ENCODE measurements at regions not wholly inside any gene's neighbourhood (a gene's known extent, or its start where the extent isn't known, plus 50 kb on each side); places are given as distances from the start of the nearest gene placed in this dataset.

GRCh38 chr11:97973352-97973857, 1047.3 kb upstream of the CNTN5 start:
- Mint-ChIP-seq H3K9me3 (peaks cover 0 to 6% of the 10 kb centered on the region in 2 donors), H3K4me3 (no peak overlapping the region)

GRCh38 chr11:97974798-97975498, 1045.8 kb upstream of the CNTN5 start:
- Mint-ChIP-seq H3K4me1 (no peaks in the 10 kb centered on the region), H3K9me3 (peaks cover 0 to 6% of the 10 kb centered on the region in 2 donors), H3K27me3 (no peaks in the 10 kb centered on the region), H3K27ac (no peak overlapping the region), H3K4me3 (no peak overlapping the region), H3K36me3 (no peaks in the 10 kb centered on the region)
- ATAC-seq (replicated peaks): no peak
- no peak for DNase-seq

More at GRCh38 chr11:97973352-97973857, 1047.3 kb upstream of the CNTN5 start:
- Mint-ChIP-seq H3K36me3 (no peaks in the 10 kb centered on the region), H3K4me1 (no peaks in the 10 kb centered on the region), H3K27ac (no peak overlapping the region), H3K27me3 (no peaks in the 10 kb centered on the region)
- ATAC-seq (replicated peaks): no peak
- DNase-seq: no peak

DNA sequence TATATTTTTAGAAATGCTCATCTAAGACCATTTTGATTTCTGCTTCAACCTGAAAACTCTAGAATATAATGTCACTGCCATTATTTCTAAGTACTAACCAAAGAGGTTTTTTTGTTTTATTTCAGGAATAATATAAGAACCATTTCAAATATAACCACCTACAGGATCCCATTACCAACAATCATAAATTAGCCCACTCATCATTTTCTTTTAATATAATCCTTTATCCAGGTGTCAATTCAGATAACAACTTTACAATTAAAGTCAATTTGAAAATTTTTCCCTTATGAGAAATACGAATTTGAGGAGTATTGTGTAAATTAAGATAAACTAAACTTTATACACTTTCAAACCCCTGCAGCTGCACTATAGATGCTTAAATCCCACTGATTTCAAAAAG, 1043.0 kb upstream of the CNTN5 start:
- Mint-ChIP-seq H3K27ac (no peak overlapping the region), H3K27me3 (no peaks in the 10 kb centered on the region), H3K4me3 (no peak overlapping the region), H3K9me3 (peaks cover 0 to 5% of the 10 kb centered on the region in 2 donors), H3K36me3 (no peaks in the 10 kb centered on the region), H3K4me1 (no peaks in the 10 kb centered on the region)
- no peak for ATAC-seq (replicated peaks)
- DNase-seq: no peak

- no peak overlapping the region for H3K4me3 Mint-ChIP-seq
- no peaks in the 10 kb centered on the region for H3K36me3 Mint-ChIP-seq
- H3K27me3 Mint-ChIP-seq: no peaks in the 10 kb centered on the region
- ATAC-seq (replicated peaks): no peak
- no peak overlapping the region for H3K27ac Mint-ChIP-seq
- DNase-seq: no peak
- no peaks in the 10 kb centered on the region for H3K4me1 Mint-ChIP-seq
- peaks cover 0 to 4% of the 10 kb centered on the region in 2 donors for H3K9me3 Mint-ChIP-seq
Measured at GRCh38 chr11:97979741-97980140, 1041.0 kb upstream of the CNTN5 start.

DNA sequence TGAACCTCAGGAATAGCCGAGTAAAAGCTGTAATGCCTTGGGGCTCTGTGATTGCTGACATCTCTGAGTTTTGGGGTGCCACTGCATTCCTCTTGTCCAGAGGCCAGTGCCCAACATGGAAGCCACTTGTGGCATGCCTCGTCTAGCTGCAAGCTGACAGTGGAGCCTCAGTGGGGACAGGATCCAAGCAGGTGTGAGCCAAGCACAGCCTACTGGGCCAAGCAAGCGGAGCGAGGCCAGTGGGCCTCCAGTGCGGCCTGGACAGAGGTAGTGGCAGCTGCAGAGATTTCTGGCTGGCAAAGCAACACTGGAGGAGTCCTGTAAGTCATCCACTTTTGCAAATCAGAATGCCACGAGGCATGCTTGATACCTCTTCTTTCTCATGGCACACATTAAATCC, 1038.2 kb upstream of the CNTN5 start:
- H3K36me3 Mint-ChIP-seq: no peaks in the 10 kb centered on the region
- ATAC-seq (replicated peaks): no peak
- no peak overlapping the region for H3K4me3 Mint-ChIP-seq
- H3K4me1 Mint-ChIP-seq: no peaks in the 10 kb centered on the region
- no peak for DNase-seq
- no peak overlapping the region for H3K27ac Mint-ChIP-seq
- no peaks in the 10 kb centered on the region for H3K27me3 Mint-ChIP-seq
- H3K9me3 Mint-ChIP-seq: peaks cover 0 to 4% of the 10 kb centered on the region in 2 donors

GRCh38 chr11:97989121-97989520, 1031.6 kb upstream of the CNTN5 start:
- Mint-ChIP-seq H3K36me3 (no peaks in the 10 kb centered on the region), H3K4me3 (no peak overlapping the region), H3K27ac (no peak overlapping the region), H3K4me1 (no peaks in the 10 kb centered on the region), H3K27me3 (no peaks in the 10 kb centered on the region), H3K9me3 (peaks cover 0 to 4% of the 10 kb centered on the region in 2 donors)
- no peak for DNase-seq
- ATAC-seq (replicated peaks): no peak

DNA sequence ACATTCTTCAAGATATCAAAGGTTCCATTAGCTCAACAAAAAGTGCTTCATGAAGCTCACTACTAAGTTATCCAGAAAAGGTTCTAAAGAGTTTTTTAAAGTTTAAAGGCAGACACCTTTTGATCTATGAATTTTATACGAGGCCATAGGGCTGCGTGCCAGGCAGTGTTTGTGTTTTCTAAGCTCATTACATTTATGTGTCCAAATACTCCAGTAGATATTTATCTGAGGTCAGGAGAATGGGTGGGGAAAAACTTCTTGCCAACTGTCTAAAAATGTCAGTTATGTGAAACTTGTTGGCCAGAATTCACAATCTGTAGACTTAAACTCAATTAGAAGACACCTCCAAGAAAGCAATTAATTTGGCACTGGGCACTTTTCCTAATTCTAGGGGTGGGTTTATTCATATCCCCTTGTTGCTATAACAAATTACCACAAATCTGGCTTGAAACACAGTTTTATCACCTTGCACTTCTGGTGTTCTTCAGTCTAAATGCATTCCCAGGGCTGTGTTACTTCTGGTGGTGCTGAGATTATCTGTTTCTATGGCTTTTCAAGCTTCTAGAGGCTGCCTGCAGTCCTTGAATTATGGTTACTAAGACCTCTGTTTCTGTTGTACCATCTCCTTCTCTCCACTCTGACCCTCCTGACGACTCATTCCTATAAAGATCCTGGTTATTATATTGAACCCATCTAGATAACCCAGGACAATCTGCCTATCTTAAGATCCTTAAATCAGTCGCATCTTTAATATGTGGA, 1030.4 kb upstream of the CNTN5 start:
- Mint-ChIP-seq H3K27ac (no peak overlapping the region), H3K4me1 (no peaks in the 10 kb centered on the region), H3K9me3 (peaks cover 0 to 4% of the 10 kb centered on the region in 2 donors), H3K27me3 (no peaks in the 10 kb centered on the region), H3K36me3 (no peaks in the 10 kb centered on the region), H3K4me3 (no peak overlapping the region)
- no peak for ATAC-seq (replicated peaks)
- DNase-seq: no peak

DNA sequence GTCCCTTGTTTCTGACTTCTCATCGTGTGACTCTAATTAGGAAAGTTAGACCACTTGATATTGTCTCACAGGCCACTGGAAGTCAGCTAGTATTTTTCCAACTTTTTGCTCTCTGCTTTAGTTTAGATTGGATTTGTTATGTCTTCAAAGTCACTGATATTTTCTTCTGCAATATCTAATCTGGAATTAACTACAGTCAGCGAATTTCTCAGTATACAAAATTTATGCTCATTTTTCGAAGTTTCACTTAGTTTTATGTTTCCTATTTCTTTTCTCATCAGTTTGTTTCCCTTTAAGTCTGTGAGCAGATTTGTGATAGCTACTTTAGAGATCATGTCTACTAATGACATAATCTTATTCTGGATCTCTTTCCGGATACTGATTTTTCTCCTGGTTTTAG, 1027.2 kb upstream of the CNTN5 start:
- Mint-ChIP-seq H3K9me3 (peaks cover 0 to 4% of the 10 kb centered on the region in 2 donors), H3K4me3 (no peak overlapping the region), H3K27me3 (no peaks in the 10 kb centered on the region), H3K36me3 (no peaks in the 10 kb centered on the region), H3K27ac (no peak overlapping the region), H3K4me1 (no peaks in the 10 kb centered on the region)
- no peak for DNase-seq
- no peak for ATAC-seq (replicated peaks)

DNA sequence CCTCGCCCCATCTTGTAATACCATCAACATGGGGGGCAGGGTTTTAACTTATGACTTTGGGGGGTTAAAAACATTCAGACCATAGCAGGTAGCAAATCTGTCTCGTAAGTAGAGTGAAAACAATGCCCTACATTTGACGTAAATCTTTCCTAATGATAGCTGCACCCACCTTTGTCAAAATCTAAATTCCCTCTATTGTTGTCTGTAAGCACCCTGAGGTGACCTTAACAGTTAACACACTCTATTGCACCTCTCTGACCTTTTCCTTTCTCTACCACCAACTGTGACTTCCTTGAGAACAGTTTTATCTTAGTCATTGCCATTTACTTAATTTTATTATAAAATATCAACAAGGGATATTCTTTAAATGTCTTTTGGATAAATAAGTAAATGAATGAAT, 1024.9 kb upstream of the CNTN5 start:
- no peaks in the 10 kb centered on the region for H3K36me3 Mint-ChIP-seq
- H3K4me3 Mint-ChIP-seq: no peak overlapping the region
- H3K27ac Mint-ChIP-seq: no peak overlapping the region
- H3K4me1 Mint-ChIP-seq: no peaks in the 10 kb centered on the region
- H3K9me3 Mint-ChIP-seq: peaks cover 0 to 4% of the 10 kb centered on the region in 2 donors
- H3K27me3 Mint-ChIP-seq: no peaks in the 10 kb centered on the region
- DNase-seq (no peak), ATAC-seq (replicated peaks) (no peak)

DNA sequence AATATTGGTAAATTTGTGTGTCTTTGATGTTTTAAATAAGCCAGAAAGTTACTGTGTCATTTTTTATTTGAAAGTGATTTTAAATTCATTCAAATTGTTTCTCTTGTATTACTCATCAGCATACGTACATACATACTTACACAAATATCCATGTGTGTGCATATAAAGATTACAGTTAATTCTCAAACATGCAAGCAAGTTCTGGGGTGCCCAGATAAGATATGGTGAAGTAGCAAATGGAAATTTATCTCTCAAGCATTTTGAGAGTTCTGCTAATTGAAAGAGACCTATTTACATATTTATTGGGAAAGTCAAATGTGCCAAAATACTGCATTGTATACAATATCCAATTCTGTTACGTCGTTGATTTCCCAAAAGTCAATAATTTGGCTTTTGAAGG, 1024.0 kb upstream of the CNTN5 start:
- no peak for ATAC-seq (replicated peaks)
- Mint-ChIP-seq H3K4me1 (no peaks in the 10 kb centered on the region), H3K4me3 (no peak overlapping the region), H3K9me3 (no peaks in the 10 kb centered on the region), H3K27me3 (no peaks in the 10 kb centered on the region), H3K36me3 (no peaks in the 10 kb centered on the region), H3K27ac (no peak overlapping the region)
- DNase-seq: no peak

- H3K9me3 Mint-ChIP-seq: peaks cover 4 to 11% of the 10 kb centered on the region in 2 donors
- ATAC-seq (replicated peaks) (no peak), DNase-seq (no peak)
- no peaks in the 10 kb centered on the region for H3K4me1 Mint-ChIP-seq
- no peak overlapping the region for H3K27ac Mint-ChIP-seq
- H3K27me3 Mint-ChIP-seq: no peaks in the 10 kb centered on the region
- H3K36me3 Mint-ChIP-seq: no peaks in the 10 kb centered on the region
- H3K4me3 Mint-ChIP-seq: no peak overlapping the region
Measured at GRCh38 chr11:98003606-98004371, 1017.0 kb upstream of the CNTN5 start.

DNA sequence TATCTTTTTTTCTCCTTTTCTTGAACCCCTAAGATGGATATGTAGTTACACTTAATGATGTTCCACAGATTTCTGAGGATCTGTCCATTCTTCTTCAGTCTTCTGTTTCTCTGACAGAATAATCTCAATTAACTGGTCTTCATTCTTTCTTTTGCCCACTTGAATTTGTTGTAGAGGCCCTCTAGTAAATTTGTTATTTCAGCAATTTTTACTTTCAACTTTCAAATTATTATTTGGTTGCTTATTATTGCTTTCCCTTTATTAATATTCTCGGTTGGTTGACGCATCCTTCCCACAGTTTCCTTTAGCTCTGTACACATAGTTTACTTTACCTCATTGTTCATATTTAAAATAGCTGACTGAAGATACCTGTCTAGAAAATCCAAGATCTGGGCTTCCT, 1013.7 kb upstream of the CNTN5 start:
- DNase-seq: no peak
- peaks cover 4 to 11% of the 10 kb centered on the region in 2 donors for H3K9me3 Mint-ChIP-seq
- no peaks in the 10 kb centered on the region for H3K4me1 Mint-ChIP-seq
- ATAC-seq (replicated peaks): no peak
- no peak overlapping the region for H3K27ac Mint-ChIP-seq
- H3K4me3 Mint-ChIP-seq: no peak overlapping the region
- no peaks in the 10 kb centered on the region for H3K27me3 Mint-ChIP-seq
- H3K36me3 Mint-ChIP-seq: no peaks in the 10 kb centered on the region

GRCh38 chr11:98027652-98028051, 993.1 kb upstream of the CNTN5 start:
- Mint-ChIP-seq H3K9me3 (peaks cover 0 to 4% of the 10 kb centered on the region in 2 donors), H3K4me3 (no peak overlapping the region), H3K4me1 (no peaks in the 10 kb centered on the region), H3K36me3 (no peaks in the 10 kb centered on the region), H3K27me3 (no peaks in the 10 kb centered on the region), H3K27ac (no peak overlapping the region)
- DNase-seq (no peak), ATAC-seq (replicated peaks) (no peak)

DNA sequence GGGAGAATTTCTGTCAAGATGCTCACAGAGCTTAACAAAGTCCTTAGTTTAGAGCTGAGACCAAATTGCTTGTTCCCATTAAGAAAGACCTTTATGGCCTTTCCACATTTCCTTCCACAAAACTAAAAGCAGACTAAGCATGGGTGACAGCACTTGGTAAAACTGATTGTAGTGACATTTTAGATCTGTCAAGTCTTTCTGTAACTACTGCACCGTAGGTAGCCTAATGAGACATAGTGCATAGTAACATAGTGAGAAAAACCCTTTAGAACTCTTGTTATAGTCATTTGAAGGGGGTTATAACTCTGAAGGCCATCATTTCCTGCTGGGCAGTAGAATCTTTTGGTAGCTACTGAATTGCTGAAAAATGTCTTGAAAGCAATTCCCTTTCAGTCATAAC, 990.9 kb upstream of the CNTN5 start:
- no peaks in the 10 kb centered on the region for H3K4me1 Mint-ChIP-seq
- no peaks in the 10 kb centered on the region for H3K27me3 Mint-ChIP-seq

More for the DNA sequence above, 990.9 kb upstream of the CNTN5 start:
- H3K27ac Mint-ChIP-seq: no peak overlapping the region
- ATAC-seq (replicated peaks): no peak
- H3K4me3 Mint-ChIP-seq: no peak overlapping the region
- H3K9me3 Mint-ChIP-seq: peaks cover 5 to 8% of the 10 kb centered on the region in 2 donors
- DNase-seq: no peak
- no peaks in the 10 kb centered on the region for H3K36me3 Mint-ChIP-seq
